ENCODE measurements at regions not wholly inside any gene's neighbourhood (a gene's known extent, or its start where the extent isn't known, plus 50 kb on each side); places are given as distances from the start of the nearest gene placed in this dataset.

GRCh38 chr18:41351430-41351829 is 603.6 kb upstream of the PIK3C3 start:
- Histone ChIP-seq H3K9me3 (ENCODE audit: control extremely low read depth in 1 of 5, control insufficient read depth in 4 of 5, insufficient read depth in 2 of 5, low read depth in 1 of 5, low read length in 4 of 5) (no peaks in the 10 kb centered on the region), H3K27me3 (replicated peaks in 2 of 5; ENCODE audit: control insufficient read depth in 4 of 5, insufficient read depth in 5 of 5, low read length in 4 of 5) (no peaks in the 10 kb centered on the region), H3K36me3 (ENCODE audit: control insufficient read depth in 4 of 4, insufficient read depth in 4 of 4, low read length in 3 of 4) (no peaks in the 10 kb centered on the region), H3K27ac (ENCODE audit: insufficient read depth in 1 of 2, low read depth in 1 of 2, low read length in 2 of 2, poor library complexity in 1 of 2, severe bottlenecking in 2 of 2) (no peak overlapping the region), H3K4me3 (ENCODE audit: control insufficient read depth in 1 of 7, extremely low read depth in 1 of 7, insufficient read depth in 4 of 7, low read depth in 2 of 7, low read length in 6 of 7) (no peak overlapping the region), H3K4me1 (ENCODE audit: control extremely low read depth in 1 of 4, control insufficient read depth in 4 of 4, insufficient read depth in 4 of 4, low read length in 3 of 4) (no peaks in the 10 kb centered on the region)
- WGBS (ENCODE audit: insufficient coverage) = 91% methylated on average over 1 of the region's 3 CpGs
- POLR2A ChIA-PET = no interaction called here
- no peak for DNase-seq
- CTCF ChIA-PET = no interaction called here

GRCh38 chr18:41347057-41347456 is 608.0 kb upstream of the PIK3C3 start:
- Histone ChIP-seq H3K27me3 (replicated peaks in 2 of 5; ENCODE audit: control insufficient read depth in 4 of 5, insufficient read depth in 5 of 5, low read length in 4 of 5) (no peaks in the 10 kb centered on the region), H3K9me3 (ENCODE audit: control extremely low read depth in 1 of 5, control insufficient read depth in 4 of 5, insufficient read depth in 2 of 5, low read depth in 1 of 5, low read length in 4 of 5) (no peaks in the 10 kb centered on the region), H3K4me1 (ENCODE audit: control extremely low read depth in 1 of 4, control insufficient read depth in 4 of 4, insufficient read depth in 4 of 4, low read length in 3 of 4) (no peaks in the 10 kb centered on the region), H3K27ac (ENCODE audit: insufficient read depth in 1 of 2, low read depth in 1 of 2, low read length in 2 of 2, poor library complexity in 1 of 2, severe bottlenecking in 2 of 2) (no peak overlapping the region), H3K4me3 (ENCODE audit: control insufficient read depth in 1 of 7, extremely low read depth in 1 of 7, insufficient read depth in 4 of 7, low read depth in 2 of 7, low read length in 6 of 7) (no peak overlapping the region), H3K36me3 (ENCODE audit: control insufficient read depth in 4 of 4, insufficient read depth in 4 of 4, low read length in 3 of 4) (no peaks in the 10 kb centered on the region)
- WGBS (ENCODE audit: insufficient coverage) = no CpG with 5 or more reads among the region's 3 CpGs
- POLR2A ChIA-PET = interaction anchor here (0.6 kb wide), 1 partner anchor 12 kb away, joined by 3 read pairs; no protein-coding TSS in a partner anchor
- CTCF ChIA-PET = no interaction called here
- DNase-seq = no peak

- CTCF ChIA-PET = no interaction called here
- POLR2A ChIA-PET = no interaction called here
- Histone ChIP-seq H3K27ac (ENCODE audit: insufficient read depth in 1 of 2, low read depth in 1 of 2, low read length in 2 of 2, poor library complexity in 1 of 2, severe bottlenecking in 2 of 2) (no peak overlapping the region), H3K36me3 (ENCODE audit: control insufficient read depth in 4 of 4, insufficient read depth in 4 of 4, low read length in 3 of 4) (no peaks in the 10 kb centered on the region), H3K27me3 (replicated peaks in 2 of 5; ENCODE audit: control insufficient read depth in 4 of 5, insufficient read depth in 5 of 5, low read length in 4 of 5) (no peaks in the 10 kb centered on the region), H3K4me1 (ENCODE audit: control extremely low read depth in 1 of 4, control insufficient read depth in 4 of 4, insufficient read depth in 4 of 4, low read length in 3 of 4) (no peaks in the 10 kb centered on the region), H3K4me3 (ENCODE audit: control insufficient read depth in 1 of 7, extremely low read depth in 1 of 7, insufficient read depth in 4 of 7, low read depth in 2 of 7, low read length in 6 of 7) (no peak overlapping the region), H3K9me3 (ENCODE audit: control extremely low read depth in 1 of 5, control insufficient read depth in 4 of 5, insufficient read depth in 2 of 5, low read depth in 1 of 5, low read length in 4 of 5) (no peaks in the 10 kb centered on the region)
- 100% methylated on average over 3 of the region's 4 CpGs for WGBS (ENCODE audit: insufficient coverage)
- DNase-seq = no peak
Observed at GRCh38 chr18:41343808-41344207, 611.2 kb upstream of the PIK3C3 start.

- H3K27ac ChIP-seq (ENCODE audit: insufficient read depth in 1 of 2, low read depth in 1 of 2, low read length in 2 of 2, poor library complexity in 1 of 2, severe bottlenecking in 2 of 2) = no peak overlapping the region
- CTCF ChIA-PET = no interaction called here
- POLR2A ChIA-PET = no interaction called here
- no peaks in the 10 kb centered on the region for H3K27me3 ChIP-seq (replicated peaks in 2 of 5; ENCODE audit: control insufficient read depth in 4 of 5, insufficient read depth in 5 of 5, low read length in 4 of 5)
- 92% methylated on average over 1 of the region's 1 CpG for WGBS (ENCODE audit: insufficient coverage)
- H3K4me1 ChIP-seq (ENCODE audit: control extremely low read depth in 1 of 4, control insufficient read depth in 4 of 4, insufficient read depth in 4 of 4, low read length in 3 of 4) = no peaks in the 10 kb centered on the region
- H3K9me3 ChIP-seq (ENCODE audit: control extremely low read depth in 1 of 5, control insufficient read depth in 4 of 5, insufficient read depth in 2 of 5, low read depth in 1 of 5, low read length in 4 of 5) = no peaks in the 10 kb centered on the region
- H3K4me3 ChIP-seq (ENCODE audit: control insufficient read depth in 1 of 7, extremely low read depth in 1 of 7, insufficient read depth in 4 of 7, low read depth in 2 of 7, low read length in 6 of 7) = no peak overlapping the region
- no peak for DNase-seq
- H3K36me3 ChIP-seq (ENCODE audit: control insufficient read depth in 4 of 4, insufficient read depth in 4 of 4, low read length in 3 of 4) = no peaks in the 10 kb centered on the region
Observed at GRCh38 chr18:41338341-41338740, 616.7 kb upstream of the PIK3C3 start.

GRCh38 chr18:41331661-41332060 is 623.4 kb upstream of the PIK3C3 start:
- H3K36me3 ChIP-seq (ENCODE audit: control insufficient read depth in 4 of 4, insufficient read depth in 4 of 4, low read length in 3 of 4) = no peaks in the 10 kb centered on the region
- CTCF ChIA-PET = no interaction called here
- no peaks in the 10 kb centered on the region for H3K9me3 ChIP-seq (ENCODE audit: control extremely low read depth in 1 of 5, control insufficient read depth in 4 of 5, insufficient read depth in 2 of 5, low read depth in 1 of 5, low read length in 4 of 5)
- H3K4me1 ChIP-seq (ENCODE audit: control extremely low read depth in 1 of 4, control insufficient read depth in 4 of 4, insufficient read depth in 4 of 4, low read length in 3 of 4) = no peaks in the 10 kb centered on the region
- POLR2A ChIA-PET = no interaction called here
- no peaks in the 10 kb centered on the region for H3K27me3 ChIP-seq (replicated peaks in 2 of 5; ENCODE audit: control insufficient read depth in 4 of 5, insufficient read depth in 5 of 5, low read length in 4 of 5)
- no peak overlapping the region for H3K27ac ChIP-seq (ENCODE audit: insufficient read depth in 1 of 2, low read depth in 1 of 2, low read length in 2 of 2, poor library complexity in 1 of 2, severe bottlenecking in 2 of 2)
- H3K4me3 ChIP-seq (ENCODE audit: control insufficient read depth in 1 of 7, extremely low read depth in 1 of 7, insufficient read depth in 4 of 7, low read depth in 2 of 7, low read length in 6 of 7) = no peak overlapping the region
- no peak for DNase-seq
- no CpG with 5 or more reads among the region's 1 CpG for WGBS (ENCODE audit: insufficient coverage)

GRCh38 chr18:41326311-41326710 is 628.7 kb upstream of the PIK3C3 start:
- no peak for DNase-seq
- ChIA-PET POLR2A (no interaction called here), CTCF (no interaction called here)
- no peaks in the 10 kb centered on the region for H3K9me3 ChIP-seq (ENCODE audit: control extremely low read depth in 1 of 5, control insufficient read depth in 4 of 5, insufficient read depth in 2 of 5, low read depth in 1 of 5, low read length in 4 of 5)
- H3K27ac ChIP-seq (ENCODE audit: insufficient read depth in 1 of 2, low read depth in 1 of 2, low read length in 2 of 2, poor library complexity in 1 of 2, severe bottlenecking in 2 of 2) = no peak overlapping the region
- no peaks in the 10 kb centered on the region for H3K36me3 ChIP-seq (ENCODE audit: control insufficient read depth in 4 of 4, insufficient read depth in 4 of 4, low read length in 3 of 4)
- no CpG with 5 or more reads among the region's 2 CpGs for WGBS (ENCODE audit: insufficient coverage)
- H3K27me3 ChIP-seq (replicated peaks in 2 of 5; ENCODE audit: control insufficient read depth in 4 of 5, insufficient read depth in 5 of 5, low read length in 4 of 5) = no peaks in the 10 kb centered on the region
- no peaks in the 10 kb centered on the region for H3K4me1 ChIP-seq (ENCODE audit: control extremely low read depth in 1 of 4, control insufficient read depth in 4 of 4, insufficient read depth in 4 of 4, low read length in 3 of 4)
- H3K4me3 ChIP-seq (ENCODE audit: control insufficient read depth in 1 of 7, extremely low read depth in 1 of 7, insufficient read depth in 4 of 7, low read depth in 2 of 7, low read length in 6 of 7) = no peak overlapping the region

- Histone ChIP-seq H3K36me3 (ENCODE audit: control insufficient read depth in 4 of 4, insufficient read depth in 4 of 4, low read length in 3 of 4) (no peaks in the 10 kb centered on the region), H3K27ac (ENCODE audit: insufficient read depth in 1 of 2, low read depth in 1 of 2, low read length in 2 of 2, poor library complexity in 1 of 2, severe bottlenecking in 2 of 2) (no peak overlapping the region), H3K9me3 (ENCODE audit: control extremely low read depth in 1 of 5, control insufficient read depth in 4 of 5, insufficient read depth in 2 of 5, low read depth in 1 of 5, low read length in 4 of 5) (no peaks in the 10 kb centered on the region), H3K4me3 (ENCODE audit: control insufficient read depth in 1 of 7, extremely low read depth in 1 of 7, insufficient read depth in 4 of 7, low read depth in 2 of 7, low read length in 6 of 7) (no peak overlapping the region), H3K27me3 (replicated peaks in 2 of 5; ENCODE audit: control insufficient read depth in 4 of 5, insufficient read depth in 5 of 5, low read length in 4 of 5) (no peaks in the 10 kb centered on the region), H3K4me1 (ENCODE audit: control extremely low read depth in 1 of 4, control insufficient read depth in 4 of 4, insufficient read depth in 4 of 4, low read length in 3 of 4) (no peaks in the 10 kb centered on the region)
- WGBS (ENCODE audit: insufficient coverage) = 100% methylated on average over 1 of the region's 2 CpGs
- POLR2A ChIA-PET = interaction anchor here (0.6 kb wide), 1 partner anchor 82 kb away, joined by 6 read pairs; no protein-coding TSS in a partner anchor
- CTCF ChIA-PET = no interaction called here
- DNase-seq = no peak
Observed at GRCh38 chr18:41324934-41325333, 630.1 kb upstream of the PIK3C3 start.
